PC-3 (cell line): ENCODE measurements at regions not wholly inside any gene's neighbourhood (a gene's known extent, or its start where the extent isn't known, plus 50 kb on each side); places are given as distances from the start of the nearest gene placed in this dataset.

Experiments used
- CTCF ChIP-seq: fragments of 300-600 bp; sonication (generic); conservative IDR thresholded peaks from 2 replicates; pipeline ENCODE4 v1.5.1; 2017; ENCODE audit warnings: antibody characterized with exemption, low read depth, mild to moderate bottlenecking, low read length
- EZH2 ChIP-seq: fragments of 300-600 bp; sonication (generic); IDR thresholded peaks from one replicate; pipeline ENCODE4 v1.6.1; 2017; ENCODE audit warnings: antibody characterized with exemption, mild to moderate bottlenecking, low read length; ENCODE audit not compliant: unreplicated experiment
- EZH2phosphoT487 ChIP-seq: fragments of 300-600 bp; sonication (generic); IDR thresholded peaks from 2 replicates; pipeline ENCODE4 v1.6.1; 2018; ENCODE audit warnings: mild to moderate bottlenecking, antibody characterized with exemption, low read length, borderline replicate concordance

- TF ChIP-seq CTCF (no peak), EZH2 (no peak), EZH2phosphoT487 (no peak)
Observed at GRCh38 chr10:14450041-14450491, 119.3 kb upstream of the FRMD4A start.
